GM12878 (cell line): ENCODE measurements at regions not wholly inside any gene's neighbourhood (a gene's known extent, or its start where the extent isn't known, plus 50 kb on each side); places are given as distances from the start of the nearest gene placed in this dataset.

Experiments
- ATAC-seq: fragments of 200-7000 bp; cut with Tn5 transposase; 3 replicates; pipeline ENCODE4 v1.9.1; 2020; ENCODE audit warnings: mild to moderate bottlenecking, moderate library complexity
- BruUV-seq: library from RNA; stranded (reverse); fragments of 400-500 nt; replicated peaks from 2 replicates; lab custom pipeline; 2021; lab: Mats Ljungman, UMichigan
- CTCF ChIA-PET: fragments of 300-600 bp; sonication (Branson Sonifier 250); formaldehyde crosslinking; extraction: SDS; loops from one replicate; lab custom pipeline; 2021; ENCODE audit warnings: inconsistent platforms; lab: Yijun Ruan, JAX
- POLR2A ChIA-PET: fragments of 350-600 bp; formaldehyde crosslinking; extraction: SDS; loops from one replicate; lab custom pipeline; 2021; ENCODE audit warnings: inconsistent platforms; lab: Charles Lee
- RAD21 ChIA-PET: fragments of 300-600 bp; sonication (Branson Sonifier 250); formaldehyde crosslinking; loops from one replicate; lab custom pipeline; 2023; ENCODE audit warnings: antibody characterized with exemption; ENCODE audit not compliant: unreplicated experiment; lab: Charles Lee
- SMC1A ChIA-PET: fragments of 300-600 bp; sonication (Branson Sonifier 250); formaldehyde crosslinking; loops from one replicate; lab custom pipeline; 2023; ENCODE audit not compliant: unreplicated experiment, uncharacterized antibody; lab: Charles Lee
- DNase-seq: peaks from one replicate; pipeline ENCODE4 v3.0.0-alpha.2; 2011; ENCODE audit warnings: low read depth, low spot score
- FAIRE-seq: peaks from 3 replicates; lab custom pipeline; 2011; peaks lifted over from hg19 to GRCh38; lab: Jason Lieb, UNC
- H2AFZ ChIP-seq: 2 replicates; pipeline ENCODE4 v1.6.0; 2011; ENCODE audit warnings: low read depth, low read length, control low read depth; ENCODE audit not compliant: control insufficient read depth
- H3K27ac ChIP-seq: 2 replicates; pipeline ENCODE4 v1.5.1; 2011; ENCODE audit warnings: control low read depth; ENCODE audit not compliant: control insufficient read depth, insufficient read depth
- H3K27me3 ChIP-seq, 2 experiments: replicated peaks in 1 of 2; 2 replicates each; pipeline versions ENCODE4 v1.6.0 to v1.6.1; 2011; ENCODE audit warnings: low read length in 1 of 2; ENCODE audit not compliant: control insufficient read depth in 2 of 2, insufficient read depth in 2 of 2
- H3K36me3 ChIP-seq, 2 experiments: 2 replicates each; pipeline ENCODE4 v1.5.1; 2011; ENCODE audit warnings: low read length in 1 of 2; ENCODE audit not compliant: control insufficient read depth in 2 of 2, insufficient read depth in 2 of 2
- H3K4me1 ChIP-seq: 2 replicates; pipeline ENCODE4 v1.6.1; 2011; ENCODE audit warnings: mild to moderate bottlenecking, low read length, moderate library complexity, mixed read lengths; ENCODE audit not compliant: control insufficient read depth, insufficient read depth
- H3K4me2 ChIP-seq: 2 replicates; pipeline ENCODE4 v1.6.0; 2011; ENCODE audit warnings: control low read depth; ENCODE audit not compliant: control insufficient read depth, insufficient read depth
- H3K4me3 ChIP-seq: fragments of 200-600 bp; sonication (generic); 2 replicates; pipeline ENCODE4 v1.5.1; 2016
- H3K79me2 ChIP-seq: 2 replicates; pipeline ENCODE4 v1.6.0; 2011; ENCODE audit warnings: low read length; ENCODE audit not compliant: control insufficient read depth, insufficient read depth
- H3K9ac ChIP-seq: 2 replicates; pipeline ENCODE4 v1.8.0; 2011; ENCODE audit warnings: low read length, control low read depth, mixed read lengths; ENCODE audit not compliant: control insufficient read depth, insufficient read depth
- H3K9me3 ChIP-seq: replicated peaks from 3 replicates; pipeline ENCODE4 v1.5.1; 2011; ENCODE audit warnings: mild to moderate bottlenecking, low read length; ENCODE audit not compliant: control insufficient read depth, insufficient read depth
- H4K20me1 ChIP-seq: 2 replicates; pipeline ENCODE4 v1.6.0; 2011; ENCODE audit not compliant: control insufficient read depth, insufficient read depth
- BCL3 ChIP-seq: IDR thresholded peaks from 2 replicates; pipeline ENCODE4 v1.6.1; 2011; ENCODE audit warnings: borderline replicate concordance, low read depth, mild to moderate bottlenecking, moderate library complexity, low read length; ENCODE audit not compliant: insufficient read depth, poor library complexity, severe bottlenecking
- GABPA ChIP-seq: IDR thresholded peaks from 2 replicates; pipeline ENCODE4 v1.6.1; 2014; ENCODE audit warnings: antibody characterized with exemption, low read depth, mild to moderate bottlenecking, inconsistent platforms
- HDAC2 ChIP-seq: fragments of 200-600 bp; sonication (generic); IDR thresholded peaks from 2 replicates; pipeline ENCODE4 v1.6.1; 2017
- MYC ChIP-seq: IDR thresholded peaks from 2 replicates; pipeline ENCODE4 v1.6.1; 2011; ENCODE audit warnings: mild to moderate bottlenecking, low read length, moderate library complexity, inconsistent platforms; ENCODE audit not compliant: insufficient read depth, insufficient replicate concordance, insufficient read length, severe bottlenecking
- RAD21 ChIP-seq: IDR thresholded peaks from 2 replicates; pipeline ENCODE4 v1.6.1; 2011; ENCODE audit warnings: mild to moderate bottlenecking, low read depth, low read length, moderate library complexity; ENCODE audit not compliant: insufficient read depth
- SMARCA5 ChIP-seq: fragments of 450-650 bp; IDR thresholded peaks from 2 replicates; pipeline ENCODE4 v1.6.1; 2017; ENCODE audit warnings: mild to moderate bottlenecking
- SUZ12 ChIP-seq: fragments of 200-600 bp; sonication (generic); IDR thresholded peaks from one replicate; pipeline ENCODE4 v1.6.1; 2018; ENCODE audit warnings: antibody characterized with exemption, mild to moderate bottlenecking; ENCODE audit not compliant: unreplicated experiment
- TAF1 ChIP-seq: IDR thresholded peaks from 2 replicates; pipeline ENCODE4 v1.6.1; 2011; ENCODE audit warnings: mild to moderate bottlenecking, low read depth, low read length, borderline replicate concordance
- TARDBP ChIP-seq: IDR thresholded peaks from 2 replicates; pipeline ENCODE4 v1.6.1; 2016; ENCODE audit warnings: borderline replicate concordance
- YY1 ChIP-seq: IDR thresholded peaks from 2 replicates; pipeline ENCODE4 v1.6.1; 2011; ENCODE audit warnings: low read depth, mild to moderate bottlenecking, low read length
- ZNF592 ChIP-seq: fragments of 450-650 bp; IDR thresholded peaks from 2 replicates; pipeline ENCODE4 v1.6.1; 2017; ENCODE audit warnings: mild to moderate bottlenecking, moderate library complexity
- WGBS: methylation state at CpG from one replicate; pipeline ENCODE4 v1.1.6; 2016; ENCODE audit warnings: low lambda C conversion rate; ENCODE audit not compliant: insufficient replicate concordance, insufficient coverage; ENCODE audit errors: missing lambda C conversion rate; 5-methylcytosine and 5-hydroxymethylcytosine counted together
- in situ Hi-C: fragments of 300-500 bp; cut with MboI; formaldehyde crosslinking; loops from 9 replicates; pipeline ENCODE4 v1.14.3; 2018; ENCODE audit warnings: mixed read lengths
- intact Hi-C: fragments of 100-400 bp; cut with micrococcal nuclease; formaldehyde crosslinking; loops from one replicate; pipeline ENCODE4 v1.14.2; 2022; ENCODE audit not compliant: unreplicated experiment

GRCh38 chr2:236702657-236703372 lies 133.2 kb downstream of the ACKR3 start (continued):
- TF ChIP-seq TAF1 = no peak

GRCh38 chr2:236703373-236703709 lies 133.7 kb downstream of the ACKR3 start:
- DNase-seq = no peak
- BruUV-seq = no TSS peak
- Histone ChIP-seq H3K36me3 (no peaks in the 10 kb centered on the region), H3K9me3 (no peaks in the 10 kb centered on the region), H2AFZ (no peak overlapping the region), H3K27ac (no peak overlapping the region), H3K9ac (no peak overlapping the region), H4K20me1 (no peaks in the 10 kb centered on the region), H3K79me2 (no peaks in the 10 kb centered on the region), H3K27me3 (peaks cover 0 to 1% of the 10 kb centered on the region in 2 experiments; a peak in 1 of 4 replicates), H3K4me1 (no peaks in the 10 kb centered on the region), H3K4me3 (no peak overlapping the region), H3K4me2 (no peak overlapping the region)
- RAD21 ChIA-PET = no interaction called here
- no peak for FAIRE-seq
- POLR2A ChIA-PET = no interaction called here
- CTCF ChIA-PET = no interaction called here
- intact Hi-C loops = no loop called here
- 75% methylated on average over 2 of the region's 2 CpGs for WGBS
- ATAC-seq = no peak
- SMC1A ChIA-PET = no interaction called here
- in situ Hi-C loops = no loop called here
- TF ChIP-seq ZNF592 (no peak), TARDBP (no peak), BCL3 (no peak), YY1 (no peak), SUZ12 (no peak), RAD21 (no peak), MYC (no peak), SMARCA5 (no peak), GABPA (no peak), HDAC2 (no peak)
